NCI-H1092 treated with DMSO at 0.1 percent for 48 hours (cell line): ENCODE measurements at regions not wholly inside any gene's neighbourhood (a gene's known extent, or its start where the extent isn't known, plus 50 kb on each side); places are given as distances from the start of the nearest gene placed in this dataset.
A peak's percentile ranks its signal among the peaks of the same experiment; 100 is the strongest.

Source experiments
- DNase-seq: peaks from one replicate; lab custom pipeline; 2025; lab: John Stamatoyannopoulos, UW

- DNase-seq, result no peak
Observed at GRCh38 chr3:162996368-162996767, 1499.8 kb downstream of the OTOL1 start.

- DNase-seq, result no peak
Observed at GRCh38 chr3:162998205-162998604, 1501.6 kb downstream of the OTOL1 start.

- DNase-seq, result no peak
Observed at GRCh38 chr3:163011596-163011995, 1515.0 kb downstream of the OTOL1 start.

- DNase-seq, result no peak
Observed at GRCh38 chr3:163016251-163016650, 1519.6 kb downstream of the OTOL1 start.

GRCh38 chr3:163018067-163018466 is 1521.5 kb downstream of the OTOL1 start:
- DNase-seq, result no peak

GRCh38 chr3:163018664-163019063 is 1522.1 kb downstream of the OTOL1 start:
- no peak for DNase-seq

GRCh38 chr3:163019260-163019659 is 1522.7 kb downstream of the OTOL1 start:
- no peak for DNase-seq

- DNase-seq, result no peak
Observed at GRCh38 chr3:163033652-163034051, 1537.0 kb downstream of the OTOL1 start.

GRCh38 chr3:163039636-163040035 is 1543.0 kb downstream of the OTOL1 start:
- DNase-seq, result no peak

GRCh38 chr3:163043074-163043473 is 1546.5 kb downstream of the OTOL1 start:
- peak; percentile 2 for DNase-seq

- no peak for DNase-seq
Observed at GRCh38 chr3:163045945-163046344, 1549.3 kb downstream of the OTOL1 start.

GRCh38 chr3:163048881-163049280 is 1552.3 kb downstream of the OTOL1 start:
- DNase-seq, result no peak

GRCh38 chr3:163056874-163057497 is 1560.4 kb downstream of the OTOL1 start:
- peak; percentile 20 for DNase-seq

- DNase-seq, result no peak
Observed at GRCh38 chr3:163058031-163058854, 1561.6 kb downstream of the OTOL1 start.

GRCh38 chr3:163071713-163072112 is 1575.1 kb downstream of the OTOL1 start:
- DNase-seq, result no peak
